HG03457 (cell line): ENCODE measurements at regions not wholly inside any gene's neighbourhood (a gene's known extent, or its start where the extent isn't known, plus 50 kb on each side); places are given as distances from the start of the nearest gene placed in this dataset.
"Not testable (repeated sequence)": the region's sequence is repeated elsewhere in the genome, so short reads cannot be mapped to it uniquely, and the experiment has no call there.

Experiments
- ATAC-seq: cut with Tn5 transposase; IDR thresholded peaks from one replicate; pipeline ENCODE4 v1.9.1; 2021; ENCODE audit warnings: moderate number of reproducible peaks; ENCODE audit not compliant: unreplicated experiment

DNA sequence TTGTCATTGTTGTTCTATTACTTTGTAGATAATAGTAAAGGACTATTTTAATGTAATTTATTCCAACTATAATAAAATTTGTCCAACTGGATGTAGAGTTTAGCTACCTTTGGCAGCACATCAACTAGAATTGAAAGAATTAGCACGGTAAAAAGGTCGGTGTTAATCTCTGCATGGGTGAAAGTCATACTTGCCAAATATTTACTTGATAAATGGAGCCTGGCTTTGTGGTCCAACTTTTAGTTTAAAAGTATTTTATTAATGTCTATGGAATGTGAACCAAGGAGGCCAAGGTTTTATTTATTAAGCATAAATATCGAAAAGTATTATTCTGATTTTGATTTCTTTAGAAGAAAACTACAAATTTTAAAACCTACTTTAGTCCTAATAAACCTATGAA, 1389.0 kb downstream of the PCDH9 start:
- no peak for ATAC-seq

DNA sequence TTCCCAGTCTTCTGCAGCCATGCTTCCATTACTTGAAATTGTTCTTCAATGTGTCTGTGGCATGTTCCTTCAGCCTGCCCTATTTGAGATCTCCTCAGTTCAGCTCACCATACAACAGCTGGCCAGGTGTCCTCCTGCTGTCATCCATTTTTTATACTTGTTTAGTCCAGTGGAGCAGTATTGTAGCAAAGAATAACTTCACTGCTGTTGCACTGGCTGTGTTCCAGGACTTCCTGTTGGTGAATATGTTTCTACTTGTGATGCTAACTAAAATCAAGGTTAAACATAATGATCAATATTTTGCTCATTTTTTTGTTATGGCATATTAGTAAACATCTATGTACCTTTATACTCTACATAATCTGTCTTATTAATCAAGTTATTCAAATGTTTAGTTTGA, 1394.1 kb downstream of the PCDH9 start:
- no peak for ATAC-seq

DNA sequence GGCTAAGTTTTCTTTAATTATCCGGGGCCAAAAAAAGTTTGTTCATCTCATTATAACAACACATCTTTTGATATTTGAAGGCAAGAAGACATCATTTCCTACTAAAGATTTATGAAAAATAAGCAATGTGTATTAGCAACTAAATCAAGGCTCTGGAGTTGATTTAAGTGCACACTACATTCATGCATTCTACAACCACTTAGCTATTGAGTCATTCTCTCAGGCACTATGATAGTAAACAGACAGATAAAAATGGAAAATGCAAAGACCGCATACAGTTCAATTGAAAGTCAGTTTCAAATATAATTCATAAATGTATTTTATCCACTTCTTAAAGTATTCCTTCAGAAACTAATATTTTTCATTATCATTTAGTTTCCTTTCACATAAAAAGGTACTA, 1395.2 kb downstream of the PCDH9 start:
- ATAC-seq = no peak

DNA sequence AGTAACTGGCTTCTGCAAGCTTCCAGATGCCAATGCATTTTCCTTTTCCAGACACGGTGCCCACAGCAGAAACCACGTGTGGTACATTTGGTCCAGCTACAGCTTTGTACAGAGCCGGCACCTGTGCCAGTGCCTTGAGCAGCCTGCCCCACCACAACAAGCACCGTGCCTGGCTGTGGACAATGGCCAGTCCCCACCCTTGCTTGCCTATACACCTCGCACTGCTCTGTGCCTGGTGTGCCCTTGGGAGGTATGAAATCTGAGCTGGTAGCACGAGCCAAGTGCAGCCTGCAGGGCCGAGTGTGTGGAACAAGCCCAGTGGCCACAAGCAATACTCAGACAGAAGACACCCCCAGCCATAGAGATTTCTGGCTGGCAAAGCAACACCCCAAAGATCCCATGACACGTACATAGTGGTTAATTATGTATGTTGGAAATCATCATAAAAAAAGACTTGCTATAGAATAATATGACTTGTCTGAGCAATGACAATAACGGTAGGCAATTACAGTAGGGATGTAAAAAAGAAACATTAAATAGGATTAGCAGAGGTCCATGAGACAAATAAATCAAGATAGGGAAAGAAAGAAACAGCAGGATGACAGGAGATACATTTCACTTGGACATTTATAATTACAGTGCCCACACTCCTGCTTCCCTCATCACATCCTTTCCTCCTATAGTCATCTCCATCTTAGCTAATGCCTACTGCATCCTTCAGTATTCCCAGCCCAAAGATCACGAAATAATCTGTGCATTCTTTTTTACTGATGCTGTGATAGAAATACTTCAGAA, 1399.5 kb downstream of the PCDH9 start:
- ATAC-seq = no peak

DNA sequence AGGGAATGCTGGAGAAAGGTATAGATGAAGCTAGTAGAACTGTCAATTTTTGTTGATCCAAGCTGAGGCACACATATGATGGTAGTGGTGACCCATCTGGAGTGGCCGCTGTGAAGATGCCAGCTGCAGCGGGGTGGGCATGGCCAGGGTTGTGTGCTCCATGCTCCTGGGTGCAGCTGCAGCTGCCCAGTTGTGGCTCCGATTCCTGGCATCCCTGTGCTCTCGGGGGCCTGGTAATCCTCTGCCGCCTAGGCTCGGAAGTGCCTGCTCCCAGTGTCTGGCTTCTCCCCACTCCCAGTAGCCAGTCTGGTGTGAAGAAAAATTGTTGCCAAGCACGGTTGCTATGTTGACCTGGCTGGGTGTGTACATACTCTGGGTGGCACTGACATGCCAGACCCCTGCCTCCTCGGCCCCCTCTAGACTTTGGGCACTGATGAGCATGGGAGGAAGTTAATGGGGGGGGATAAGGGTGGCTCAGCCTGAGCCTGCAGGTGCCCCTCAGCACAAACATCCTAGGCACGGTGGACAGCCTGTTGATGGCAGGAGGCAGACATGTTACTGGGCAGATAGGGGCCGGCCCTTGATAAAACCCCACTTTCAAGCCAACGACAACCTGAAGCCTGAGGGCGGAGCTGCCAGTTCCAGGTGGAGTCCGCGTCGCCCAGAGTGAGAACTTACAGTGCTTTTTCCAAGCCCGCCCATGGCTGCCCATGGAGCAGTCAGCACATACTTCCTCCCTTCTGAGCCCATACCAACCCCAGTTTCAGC, 1400.7 kb downstream of the PCDH9 start:
- ATAC-seq = no peak

DNA sequence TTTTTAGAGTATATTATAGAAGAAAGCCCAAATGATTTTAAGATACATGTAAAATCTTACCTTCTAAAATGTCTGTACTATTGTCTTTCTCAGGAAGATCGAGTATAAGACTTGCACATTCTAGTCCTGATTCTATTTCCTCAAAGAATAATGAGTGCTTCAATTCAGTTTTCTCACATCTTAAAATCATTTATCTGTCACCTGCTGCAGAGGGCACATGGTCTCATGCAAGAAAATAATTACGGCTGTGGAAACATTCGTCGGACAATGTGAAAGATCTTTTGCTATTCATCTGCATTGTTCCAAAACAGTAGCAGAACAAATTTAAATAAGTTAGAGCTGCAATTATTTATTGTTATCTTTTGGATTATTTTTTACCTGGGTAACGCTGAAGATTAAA, 1403.5 kb downstream of the PCDH9 start:
- ATAC-seq = no peak

DNA sequence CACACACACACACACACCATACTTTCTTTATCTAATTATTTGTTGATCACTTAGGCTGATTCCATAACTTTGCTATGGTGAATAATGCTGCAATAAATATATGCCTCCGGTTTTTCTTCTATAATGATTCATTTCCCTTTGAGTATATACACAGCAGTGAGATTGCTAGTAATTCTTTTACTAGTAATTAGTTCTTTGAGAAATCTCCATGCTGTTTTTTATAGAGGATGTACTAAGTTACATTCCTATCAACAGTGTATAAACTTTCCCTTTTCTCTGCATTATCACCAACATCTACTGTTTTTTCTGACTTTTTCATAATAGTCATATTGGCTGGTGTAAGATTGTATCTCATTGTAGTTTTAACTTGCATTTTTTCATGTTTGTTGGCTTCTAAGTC, 1405.1 kb downstream of the PCDH9 start:
- ATAC-seq = no peak

DNA sequence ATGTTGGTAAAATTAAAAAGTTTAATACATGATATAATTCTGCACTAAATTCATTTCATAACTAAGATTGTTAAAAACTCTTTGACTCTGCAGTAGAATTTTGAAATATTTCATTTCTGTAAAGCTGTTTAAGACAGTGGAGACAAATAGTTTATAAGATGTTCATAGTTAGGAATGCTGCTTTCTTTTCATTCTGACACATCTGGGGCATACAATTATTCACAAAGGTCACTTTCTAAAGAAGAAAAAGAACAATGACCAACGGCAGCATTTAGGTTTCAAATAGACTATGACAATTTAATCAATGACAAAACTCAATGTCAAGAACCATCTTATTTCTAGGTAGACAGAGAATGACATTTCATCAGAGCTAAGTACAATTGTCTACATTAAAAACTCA, 1422.1 kb downstream of the PCDH9 start:
- ATAC-seq = no peak

DNA sequence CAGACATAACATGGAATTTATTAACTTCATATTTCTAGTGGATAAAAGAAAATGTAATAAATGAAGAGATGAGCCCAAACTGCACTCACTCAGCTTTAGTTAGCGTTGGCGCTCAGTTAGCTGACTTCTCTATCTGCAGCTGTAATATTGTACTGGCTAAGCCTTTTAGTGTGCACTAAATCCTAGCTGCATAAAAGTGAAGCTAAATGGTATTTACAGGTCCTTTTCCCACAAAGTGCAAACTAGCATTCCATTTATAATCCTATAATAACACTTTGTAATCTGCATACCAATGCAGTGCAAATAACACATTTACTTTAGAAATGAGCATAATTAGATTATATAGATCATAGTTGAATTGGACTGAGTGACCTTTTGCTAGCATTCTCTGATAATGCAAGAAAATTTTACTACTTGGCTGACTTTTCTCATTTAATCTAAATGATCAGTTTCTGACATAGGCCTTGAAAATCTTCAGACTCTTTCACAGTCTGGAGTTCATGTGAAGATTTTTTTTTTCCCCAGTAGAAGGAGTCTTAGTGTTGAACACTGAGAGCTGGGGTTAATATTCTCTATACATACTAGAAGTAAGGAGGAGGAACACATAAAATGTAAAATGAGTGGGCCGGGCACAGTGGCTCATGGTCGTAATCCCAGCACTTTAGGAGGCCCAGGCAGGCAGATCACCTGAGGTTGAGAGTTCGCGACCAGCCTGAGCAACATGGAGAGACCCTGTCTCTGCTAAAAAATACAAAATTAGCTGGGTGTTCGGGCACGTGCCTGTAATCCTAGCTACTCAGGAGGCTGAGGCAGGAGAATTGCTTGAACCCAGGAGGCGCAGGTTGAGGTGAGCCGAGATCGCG, 1426.4 kb downstream of the PCDH9 start:
- ATAC-seq = no peak

DNA sequence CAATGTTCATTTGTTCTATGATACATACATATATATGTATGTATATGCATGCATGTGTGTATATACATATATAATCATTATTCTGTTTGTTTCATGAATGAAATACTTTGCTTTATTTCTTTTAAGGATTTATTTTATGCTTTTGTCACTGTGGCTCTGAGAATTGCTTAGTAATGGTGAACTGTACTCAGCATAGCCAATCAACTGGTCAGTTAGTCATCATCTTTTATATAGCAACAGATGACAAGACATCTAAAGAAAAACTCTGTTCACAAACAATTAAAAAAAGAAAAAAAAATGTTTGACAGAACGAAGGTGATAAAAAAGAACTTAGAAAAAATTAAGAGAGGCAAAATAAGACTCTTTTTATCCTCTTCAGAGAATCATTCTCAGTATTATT, 1440.3 kb downstream of the PCDH9 start:
- ATAC-seq = no peak

DNA sequence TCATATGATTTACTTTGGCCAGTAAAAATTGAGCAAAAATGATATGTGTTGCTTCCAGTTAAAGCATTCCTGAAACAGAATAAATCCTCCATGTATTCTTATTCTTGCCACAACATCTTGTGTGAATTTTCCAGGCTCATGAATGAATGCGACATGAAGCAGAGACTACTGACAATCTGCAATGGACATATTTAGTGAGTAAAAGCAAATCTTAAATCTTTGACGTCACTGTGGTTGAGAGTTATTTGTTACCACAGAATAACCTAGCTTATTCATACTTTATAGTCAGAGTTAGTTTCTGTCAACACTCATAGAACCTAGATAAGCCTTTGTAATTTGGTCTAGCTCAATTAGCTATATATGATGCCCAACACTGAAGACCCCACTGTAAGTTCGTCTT, 1443.1 kb downstream of the PCDH9 start:
- no peak for ATAC-seq

DNA sequence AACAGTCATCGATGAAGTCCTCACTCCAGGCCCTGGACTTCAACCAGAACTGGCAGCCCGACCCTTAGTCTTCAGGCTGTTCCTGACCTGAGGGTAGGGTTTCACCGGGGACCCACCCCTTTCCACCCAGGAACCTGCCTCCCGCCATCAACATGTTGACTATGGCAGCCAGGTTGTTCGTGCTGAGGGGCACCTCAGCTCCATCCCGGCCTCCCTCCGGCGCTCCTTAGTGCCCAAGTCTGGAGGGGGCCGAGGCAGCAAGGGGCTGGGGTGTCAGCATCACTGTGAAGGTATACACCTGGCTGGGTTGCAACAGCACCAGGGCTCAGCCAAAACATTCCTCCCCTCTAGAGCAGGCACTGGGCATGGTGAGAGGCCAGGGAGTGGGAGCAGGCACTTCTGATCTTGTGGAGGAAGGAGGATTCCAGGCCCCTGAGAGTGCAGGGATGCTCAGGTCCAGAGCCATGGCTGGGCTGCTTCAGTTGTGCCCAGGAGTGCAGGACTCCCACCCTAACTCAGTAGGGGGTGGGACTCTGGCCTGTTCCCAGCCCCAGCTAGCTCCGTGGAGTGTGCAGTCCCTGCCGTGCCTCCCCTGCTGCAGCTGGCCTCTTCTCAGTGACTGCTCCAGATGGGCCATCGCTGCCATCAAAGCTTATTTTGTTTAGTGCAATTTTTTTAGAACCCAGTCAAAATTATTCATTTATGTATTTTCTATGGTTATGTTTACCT, 1445.9 kb downstream of the PCDH9 start:
- ATAC-seq = no peak

DNA sequence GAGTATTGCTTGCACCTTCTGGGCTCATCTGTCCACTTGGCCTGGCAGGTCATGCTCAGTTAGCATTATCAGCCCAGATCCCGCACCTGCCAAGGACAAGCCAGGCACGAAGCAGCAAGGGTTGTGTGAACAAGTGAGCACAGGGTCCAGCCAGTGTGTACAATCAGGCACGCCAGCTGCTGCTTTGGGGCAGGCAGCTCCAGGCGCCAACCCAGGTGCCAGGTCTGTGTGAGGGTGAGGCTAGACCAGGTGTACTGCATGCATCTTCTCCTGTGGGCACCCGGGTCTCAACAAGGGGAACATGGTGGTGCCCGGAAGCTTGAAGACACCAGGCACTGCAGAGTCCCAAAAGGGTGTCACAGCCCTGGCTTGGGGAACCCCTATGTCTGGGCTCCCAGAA, 1446.8 kb downstream of the PCDH9 start:
- no peak for ATAC-seq

DNA sequence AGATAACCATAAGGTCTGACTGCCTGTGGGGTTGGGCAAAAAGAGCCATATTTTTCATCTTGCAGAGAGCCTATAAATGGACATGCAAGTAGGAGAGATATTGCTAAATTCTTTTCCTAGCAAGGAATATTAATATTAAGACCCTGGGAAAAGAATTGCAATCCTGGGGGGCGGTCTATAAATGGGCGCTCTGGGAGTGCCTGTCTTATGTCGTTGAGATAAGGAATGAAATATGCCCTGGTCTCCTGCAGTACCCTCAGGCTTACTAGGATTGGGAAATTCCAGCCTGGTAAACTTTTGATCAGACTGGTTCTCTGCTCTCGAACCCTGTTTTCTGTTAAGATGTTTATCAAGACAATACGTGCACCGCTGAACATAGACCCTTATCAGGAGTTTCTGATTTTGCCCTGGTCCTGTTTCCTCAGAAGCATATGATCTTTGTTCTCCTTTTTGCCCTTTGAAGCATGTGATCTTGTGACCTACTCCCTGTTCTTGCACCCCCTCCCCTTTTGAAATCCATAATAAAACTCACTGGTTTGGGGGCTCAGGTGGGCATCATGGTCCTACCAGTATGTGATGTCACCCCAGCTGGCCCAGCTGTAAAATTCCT, 1458.3 kb downstream of the PCDH9 start:
- not testable (repeated sequence) for ATAC-seq

DNA sequence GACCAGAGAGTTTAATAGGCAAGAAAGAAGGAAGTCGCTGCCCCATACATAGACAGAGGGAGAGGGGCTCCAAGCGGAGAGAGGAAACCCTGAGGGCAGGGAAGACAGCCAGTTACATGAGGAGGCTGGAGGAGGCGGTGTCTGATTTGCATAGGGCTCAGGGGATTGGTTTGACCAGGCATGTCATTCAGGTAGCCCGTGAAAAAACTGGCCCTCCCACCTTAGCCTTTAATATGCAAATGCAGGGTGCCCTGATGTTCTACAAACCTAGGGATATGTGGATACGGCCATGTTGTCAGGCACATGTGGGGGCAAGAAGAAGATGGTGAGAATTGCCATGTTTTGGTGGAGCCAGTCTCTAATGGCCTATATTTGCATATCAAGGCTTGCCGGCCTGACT, 1461.6 kb downstream of the PCDH9 start:
- ATAC-seq = no peak

DNA sequence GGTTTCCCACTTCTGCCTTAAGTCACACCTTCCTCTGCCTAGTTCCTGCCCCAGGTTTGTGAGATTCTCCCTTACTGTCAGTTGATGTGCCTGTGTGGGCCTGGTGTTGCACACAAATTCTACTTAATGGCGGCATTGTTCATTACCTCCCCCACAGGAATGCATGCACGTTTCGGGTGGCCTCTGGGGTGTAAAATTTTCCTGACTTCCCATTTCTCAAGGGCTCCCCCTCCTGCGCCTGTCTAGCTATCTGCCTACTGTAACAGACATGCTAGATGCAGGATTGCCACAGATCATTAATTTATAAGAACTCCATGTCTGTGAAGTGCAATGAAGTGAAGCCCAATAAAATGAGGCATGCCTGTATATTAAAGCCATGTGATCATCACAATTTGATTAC, 1466.3 kb downstream of the PCDH9 start:
- ATAC-seq = no peak

DNA sequence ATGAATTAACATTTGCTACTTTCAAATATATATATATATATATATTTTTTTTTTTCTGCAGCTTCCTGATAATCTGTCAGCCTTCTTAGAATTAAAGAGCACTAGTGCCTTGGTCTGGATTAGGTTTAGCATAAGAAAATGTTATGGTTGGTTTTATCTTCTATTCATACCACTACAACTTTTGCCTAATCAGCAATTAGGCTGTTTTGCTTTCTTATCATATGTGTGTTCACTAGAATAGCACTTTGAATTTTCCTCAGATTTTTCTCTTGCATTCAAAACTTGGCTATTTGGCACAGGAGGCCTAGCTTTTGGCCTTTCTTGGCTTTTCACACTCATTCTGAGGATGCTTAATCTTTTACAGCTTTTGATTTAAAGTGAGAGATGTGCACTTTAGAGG, 1468.1 kb downstream of the PCDH9 start:
- no peak for ATAC-seq

DNA sequence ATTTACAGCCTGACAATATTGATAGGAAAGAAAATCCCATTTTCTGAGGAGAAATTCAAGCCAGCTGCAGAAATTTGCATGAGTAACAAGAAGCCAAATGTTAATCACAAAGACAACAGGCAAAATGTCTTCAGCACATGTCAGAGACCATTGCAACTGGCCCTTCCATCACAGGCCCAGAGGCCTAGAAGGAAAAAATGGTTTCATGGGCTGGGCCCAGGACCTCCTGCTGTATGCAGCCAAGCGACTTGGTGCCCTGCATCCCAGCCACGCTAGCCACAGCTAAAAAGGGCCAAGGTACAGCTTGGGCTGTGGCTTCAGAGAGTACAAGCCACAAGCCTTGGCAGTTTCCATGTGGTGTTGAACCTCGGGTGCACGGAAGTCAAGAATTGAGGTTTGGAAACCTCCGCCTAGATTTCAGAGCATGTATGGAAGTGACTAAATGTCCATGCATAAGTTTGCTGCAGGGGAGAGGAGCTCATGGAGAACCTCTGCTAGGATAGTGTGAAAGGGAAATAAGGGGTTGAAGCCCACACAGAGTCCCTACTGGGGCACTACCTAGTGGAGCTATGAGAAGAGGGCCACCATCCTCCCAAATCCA, 1474.0 kb downstream of the PCDH9 start:
- no peak for ATAC-seq

DNA sequence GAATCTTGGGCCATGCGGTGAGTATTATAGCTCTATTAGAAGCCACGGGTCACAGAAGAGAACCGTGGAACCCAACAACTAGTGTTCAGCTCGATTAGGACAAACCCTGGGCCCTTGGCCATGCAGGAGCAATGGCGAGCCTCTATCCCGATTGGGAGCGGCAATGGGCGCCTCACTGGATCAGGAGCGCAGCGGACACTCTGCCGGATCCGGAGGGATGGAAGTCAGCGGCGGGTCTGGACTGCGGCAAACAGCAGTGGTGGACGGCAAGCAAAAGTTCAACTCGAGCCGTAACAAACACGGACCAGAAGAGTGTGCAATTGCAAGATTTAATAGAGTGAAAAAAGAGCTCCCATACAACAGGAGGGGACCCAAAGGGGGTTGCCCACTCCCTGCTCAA, 1481.9 kb downstream of the PCDH9 start:
- ATAC-seq = no peak

DNA sequence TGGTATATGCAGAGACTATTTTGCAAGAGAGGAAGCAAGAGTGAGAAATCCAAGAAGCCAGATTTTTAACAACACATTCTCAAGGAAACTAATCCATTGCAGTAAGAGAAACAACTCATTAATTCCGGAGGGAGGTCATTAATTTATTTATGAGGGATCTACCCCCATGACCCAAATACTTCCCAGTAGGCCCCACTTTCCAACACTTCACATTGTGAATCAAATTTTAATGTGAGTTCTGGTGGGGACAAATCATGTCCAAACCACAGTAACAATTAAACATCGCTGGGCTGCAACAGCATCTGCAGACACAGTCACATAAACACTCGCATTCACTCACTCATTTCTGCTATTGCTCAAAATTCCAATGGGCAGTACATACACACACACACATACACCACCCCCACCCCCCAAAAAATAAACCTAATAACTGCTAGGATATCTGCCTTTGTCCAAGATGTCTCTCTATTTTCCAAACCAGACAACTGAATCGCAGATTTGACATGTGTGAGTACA, 1483.7 kb downstream of the PCDH9 start:
- no peak for ATAC-seq
